ENCODE measurements at regions not wholly inside any gene's neighbourhood (a gene's known extent, or its start where the extent isn't known, plus 50 kb on each side); places are given as distances from the start of the nearest gene placed in this dataset.

- no peak for DNase-seq
Measured at GRCh38 chr1:38534473-38534823, 325.1 kb downstream of the RRAGC start.

DNA sequence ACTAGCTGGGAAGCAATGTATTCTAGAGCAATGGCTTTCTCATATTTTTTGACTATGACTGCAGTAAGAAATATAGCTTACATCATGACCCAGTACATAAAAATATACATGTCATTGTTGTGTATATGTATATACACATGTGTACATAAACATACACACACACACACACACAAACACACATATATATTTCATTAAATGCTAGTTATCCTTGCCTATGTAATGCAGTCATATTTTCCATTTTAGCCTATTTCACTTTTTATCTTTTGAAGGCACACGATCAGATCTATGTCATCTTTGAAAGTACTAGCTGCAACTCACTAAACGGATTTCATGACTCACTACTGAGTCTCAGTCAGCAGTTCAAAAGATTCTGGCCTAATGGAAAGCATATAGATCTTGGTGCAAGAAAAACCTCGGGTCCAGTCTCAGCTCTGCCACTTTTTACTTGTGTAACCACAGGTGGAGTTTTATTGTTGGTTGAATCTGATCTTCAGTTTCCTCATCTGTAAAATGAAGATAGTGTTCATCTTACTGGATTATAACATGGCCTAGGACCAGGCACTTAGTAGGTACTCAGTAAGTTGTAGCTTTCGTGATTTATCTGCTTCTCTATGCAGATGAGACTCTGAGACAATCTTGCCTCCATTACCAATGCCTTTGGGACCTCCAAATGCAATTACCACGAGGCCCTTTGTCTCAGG is 325.6 kb downstream of the RRAGC start:
- no peak for DNase-seq

DNA sequence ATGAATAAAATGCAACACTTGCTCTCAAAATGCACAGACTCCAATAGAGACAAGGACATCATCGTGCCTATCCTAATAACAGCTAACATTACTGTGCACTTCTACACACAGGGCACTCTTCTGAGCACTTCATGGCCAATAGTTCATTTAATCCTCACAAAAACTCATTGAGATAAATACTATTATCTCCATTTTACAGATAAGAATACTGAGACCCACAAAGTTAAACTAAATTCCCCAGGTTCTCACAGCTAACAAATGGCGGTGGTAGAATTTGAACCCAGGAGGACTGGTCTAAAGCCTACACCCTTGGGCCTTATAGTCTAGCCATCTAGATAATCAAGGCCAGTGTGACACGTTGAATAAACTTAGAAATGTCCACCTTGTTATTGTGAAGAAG is 328.6 kb downstream of the RRAGC start:
- DNase-seq = no peak

DNA sequence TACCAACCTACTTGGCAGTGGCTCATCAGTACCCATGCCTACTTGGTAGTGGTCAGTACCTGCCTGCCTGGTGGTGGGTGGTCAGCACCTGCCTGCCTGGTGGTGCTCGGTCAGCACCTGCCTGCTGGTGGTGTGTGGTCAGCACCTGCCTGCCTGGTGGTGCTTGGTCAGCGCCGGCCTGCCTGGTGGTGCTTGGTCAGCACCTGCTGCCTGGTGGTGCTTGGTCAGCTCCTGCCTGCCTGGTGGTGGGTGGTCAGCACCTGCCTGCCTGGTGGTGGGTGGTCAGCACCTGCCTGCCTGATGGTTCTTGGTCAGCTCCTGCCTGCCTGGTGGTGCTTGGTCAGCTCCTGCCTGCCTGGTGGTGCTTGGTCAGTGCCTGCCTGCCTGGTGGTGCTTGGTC is 329.6 kb downstream of the RRAGC start:
- DNase-seq = no peak

GRCh38 chr1:38529391-38529790 is 330.2 kb downstream of the RRAGC start:
- no peak for DNase-seq

GRCh38 chr1:38528623-38529022 is 330.9 kb downstream of the RRAGC start:
- no peak for DNase-seq

GRCh38 chr1:38527373-38527966 is 332.1 kb downstream of the RRAGC start:
- DNase-seq = no peak

DNA sequence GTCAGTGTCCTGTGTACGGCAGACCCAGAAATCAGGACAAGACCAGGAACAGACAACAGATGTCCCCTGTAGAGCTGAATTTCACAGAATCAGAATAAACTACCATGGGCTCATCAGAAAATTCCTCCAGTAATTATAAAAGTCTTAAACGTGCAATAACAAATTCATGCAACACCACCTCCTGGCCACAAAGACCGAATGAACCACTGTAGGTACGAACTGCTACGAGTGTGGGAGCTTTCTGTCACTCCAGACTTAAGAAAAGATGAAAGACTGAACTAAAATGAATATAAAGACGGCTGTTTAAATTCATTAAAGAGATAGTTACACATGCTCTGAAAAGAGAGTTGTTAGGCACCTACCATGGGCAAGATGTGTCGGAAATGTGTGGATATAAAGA is 333.5 kb downstream of the RRAGC start:
- no peak for DNase-seq

- DNase-seq = no peak
Measured at GRCh38 chr1:38525343-38526043, 334.1 kb downstream of the RRAGC start.

- no peak for DNase-seq
Measured at GRCh38 chr1:38524025-38524641, 335.4 kb downstream of the RRAGC start.

- no peak for DNase-seq
Measured at GRCh38 chr1:38523568-38523939, 336.0 kb downstream of the RRAGC start.

- no peak for DNase-seq
Measured at GRCh38 chr1:38522915-38523567, 336.5 kb downstream of the RRAGC start.

DNA sequence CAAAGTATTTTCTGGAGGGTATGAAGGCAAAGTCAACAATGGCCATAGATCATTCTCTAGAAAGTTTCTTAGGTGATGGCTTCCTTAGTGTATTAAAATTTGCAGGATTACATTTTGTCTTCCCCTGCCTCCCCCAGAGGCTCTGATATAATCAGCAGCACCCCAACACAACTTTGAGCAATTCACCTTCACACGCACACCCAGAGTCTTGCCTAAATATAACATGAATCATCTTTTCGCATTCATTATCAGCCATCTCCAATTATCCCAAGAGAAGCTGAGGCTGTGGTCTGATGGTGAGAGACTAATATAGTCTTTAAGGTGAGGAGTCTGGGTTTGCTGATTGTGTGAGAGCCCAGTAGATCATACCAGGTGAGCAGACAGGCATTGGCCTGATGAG is 343.0 kb downstream of the RRAGC start:
- DNase-seq = no peak

- no peak for DNase-seq
Measured at GRCh38 chr1:38512789-38513188, 346.8 kb downstream of the RRAGC start.

GRCh38 chr1:38512024-38512767 is 347.4 kb downstream of the RRAGC start:
- DNase-seq = no peak

- DNase-seq = no peak
Measured at GRCh38 chr1:38508232-38508631, 351.3 kb downstream of the RRAGC start.

GRCh38 chr1:38507563-38507962 is 352.0 kb downstream of the RRAGC start:
- no peak for DNase-seq

GRCh38 chr1:38505944-38506343 is 353.6 kb downstream of the RRAGC start:
- no peak for DNase-seq

DNA sequence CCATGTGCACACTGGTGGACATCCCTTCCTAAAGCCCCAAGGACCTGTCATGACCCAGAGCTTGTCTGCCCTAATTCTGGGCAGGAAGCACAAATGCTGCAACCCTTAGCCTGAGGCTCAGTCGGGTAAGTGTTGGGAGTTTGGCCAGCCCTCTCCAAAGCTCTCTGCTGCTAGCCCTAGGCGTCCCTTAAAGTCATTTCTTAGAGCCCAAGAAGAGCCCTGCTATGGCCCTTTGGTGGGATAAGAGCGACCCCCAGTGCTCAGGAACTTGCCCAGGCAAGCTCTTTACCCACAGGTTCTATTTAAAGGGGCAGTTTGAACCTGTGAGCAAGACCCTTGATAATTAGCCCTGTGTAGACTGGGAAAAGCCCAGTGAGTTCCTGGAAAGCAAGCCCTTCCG is 356.8 kb downstream of the RRAGC start:
- DNase-seq = no peak

DNA sequence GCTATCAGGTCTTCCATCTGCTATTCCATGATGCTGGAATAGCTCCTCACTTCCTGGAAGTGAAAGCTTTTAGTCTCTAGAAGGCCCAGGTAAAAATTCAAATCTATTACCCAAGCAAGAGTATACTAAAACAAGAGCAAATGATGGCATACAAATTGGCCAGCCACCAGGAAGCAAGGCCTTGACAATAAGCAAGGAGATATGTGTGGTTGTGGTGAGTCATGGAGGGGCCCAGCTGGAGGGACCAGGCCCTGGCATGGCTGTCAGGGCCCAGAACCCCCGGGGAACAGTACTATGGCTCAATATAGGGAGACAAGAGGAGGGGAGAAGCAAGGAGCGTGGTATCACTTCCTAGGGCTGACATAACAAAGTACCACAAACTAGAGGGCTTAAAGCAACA is 358.7 kb downstream of the RRAGC start:
- no peak for DNase-seq

DNA sequence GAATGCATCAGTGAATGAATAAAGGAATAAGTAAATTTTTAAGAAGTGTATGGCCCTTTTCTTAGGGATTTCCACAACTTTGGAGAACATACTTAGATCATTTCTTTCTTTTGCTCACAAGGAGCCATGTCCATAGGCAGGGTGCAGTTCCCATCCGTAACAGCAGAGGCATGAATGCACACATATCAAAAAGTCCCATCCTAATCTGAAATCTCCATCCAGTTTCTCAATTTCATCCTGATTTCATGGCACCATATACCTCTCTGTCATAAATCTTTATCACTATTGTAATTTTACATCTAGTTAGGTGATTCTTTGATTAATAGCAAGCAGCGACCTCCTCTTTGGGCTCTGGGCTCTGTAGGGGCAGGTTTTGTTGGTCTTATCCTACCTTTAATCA is 359.2 kb downstream of the RRAGC start:
- DNase-seq = no peak

- no peak for DNase-seq
Measured at GRCh38 chr1:38498686-38499085, 360.9 kb downstream of the RRAGC start.

All from activated effector memory CD4-positive, alpha-beta T cell treated with Interleukin-2 at 50 U/mL for 16 hours (primary cell).